ENCODE measurements at regions not wholly inside any gene's neighbourhood (a gene's known extent, or its start where the extent isn't known, plus 50 kb on each side); places are given as distances from the start of the nearest gene placed in this dataset.
"Not testable (repeated sequence)": the region's sequence is repeated elsewhere in the genome, so short reads cannot be mapped to it uniquely, and the experiment has no call there.

DNA sequence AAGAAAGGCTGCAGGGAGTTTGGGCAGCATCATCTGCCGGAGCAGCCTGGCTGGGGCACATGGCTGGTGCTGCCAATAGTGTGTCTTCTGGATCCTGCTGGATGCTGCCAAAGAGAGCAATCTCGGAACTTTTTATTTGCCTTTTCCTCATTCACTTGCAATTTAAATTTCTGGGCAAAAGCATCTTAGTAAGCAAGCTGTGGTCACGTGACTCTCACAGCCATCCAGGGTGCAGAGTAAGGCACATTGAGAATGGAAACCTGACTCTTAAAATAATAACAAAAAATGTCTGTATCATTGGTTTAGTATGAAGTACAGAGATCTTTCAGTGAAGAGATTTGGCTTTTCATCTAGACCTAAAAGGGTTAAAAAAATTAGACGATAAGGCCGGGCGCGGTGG, 910.3 kb downstream of the STIM2 start:
- no peak for DNase-seq

- DNase-seq, result no peak
These were observed 914.5 kb downstream of the STIM2 start for GRCh38 chr4:27775156-27775555.

DNA sequence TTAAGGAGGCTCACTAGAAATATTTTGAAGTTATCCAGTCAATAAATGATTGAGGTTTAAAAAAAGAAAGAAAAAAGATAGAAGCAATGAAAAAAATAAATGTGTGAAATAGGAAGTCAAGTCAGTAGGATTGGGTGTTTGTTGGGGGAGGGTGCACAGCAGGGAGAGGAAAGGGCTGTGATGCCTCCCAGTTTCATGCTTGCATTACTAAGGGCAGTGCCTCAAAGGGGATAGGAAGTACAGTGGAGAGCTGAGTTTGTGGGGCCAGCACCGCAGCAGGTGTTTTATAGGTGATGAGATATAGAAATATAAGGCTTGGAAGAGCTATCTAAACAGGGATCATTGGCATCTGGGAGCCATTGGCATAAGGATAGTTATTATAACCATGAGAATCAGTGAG, 919.2 kb downstream of the STIM2 start:
- no peak for DNase-seq

GRCh38 chr4:27787195-27787594, 926.6 kb downstream of the STIM2 start:
- no peak for DNase-seq

GRCh38 chr4:27789773-27790172, 929.1 kb downstream of the STIM2 start:
- no peak for DNase-seq

- no peak for DNase-seq
These were observed 930.3 kb downstream of the STIM2 start for GRCh38 chr4:27790911-27791310.

DNA sequence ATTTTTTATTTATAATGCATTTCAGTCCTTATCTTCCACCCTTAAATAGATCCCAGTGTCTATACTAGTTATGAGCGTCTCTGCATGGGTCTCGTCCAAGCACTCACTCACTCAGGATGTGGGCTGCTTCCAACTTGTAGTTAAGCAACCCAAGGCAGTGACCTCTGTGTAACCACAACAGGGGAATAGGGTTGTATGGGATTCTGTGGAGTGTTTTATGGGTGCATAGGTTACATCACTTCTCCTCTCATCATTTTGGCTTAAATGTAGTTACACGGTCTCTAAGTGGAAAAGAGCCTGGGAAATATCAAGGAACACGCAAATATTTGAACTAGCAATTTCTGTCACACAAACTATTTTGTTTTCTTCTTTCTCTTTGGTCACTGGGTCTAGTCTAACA, 931.0 kb downstream of the STIM2 start:
- peak; percentile 92 for DNase-seq

DNA sequence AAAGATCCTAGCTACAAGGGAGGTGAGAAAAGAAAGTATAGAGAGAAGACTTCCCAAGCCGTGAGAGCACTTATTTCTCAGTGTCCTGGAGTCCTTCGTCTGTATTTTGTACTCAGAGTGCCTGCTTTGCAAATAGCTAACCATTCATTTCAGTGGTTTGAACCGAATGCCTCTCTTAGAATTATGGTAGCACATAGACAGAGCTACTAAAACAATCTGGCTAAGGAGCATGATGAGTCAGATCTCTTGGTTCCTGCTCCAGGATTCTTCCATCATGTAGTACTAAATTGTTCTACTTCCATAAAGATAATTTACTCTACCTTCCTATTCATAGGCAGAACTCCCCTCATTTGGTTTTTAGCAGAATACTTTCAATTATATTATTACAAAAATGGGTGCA, 946.6 kb downstream of the STIM2 start:
- no peak for DNase-seq

GRCh38 chr4:27811948-27812347, 951.3 kb downstream of the STIM2 start:
- no peak for DNase-seq

DNA sequence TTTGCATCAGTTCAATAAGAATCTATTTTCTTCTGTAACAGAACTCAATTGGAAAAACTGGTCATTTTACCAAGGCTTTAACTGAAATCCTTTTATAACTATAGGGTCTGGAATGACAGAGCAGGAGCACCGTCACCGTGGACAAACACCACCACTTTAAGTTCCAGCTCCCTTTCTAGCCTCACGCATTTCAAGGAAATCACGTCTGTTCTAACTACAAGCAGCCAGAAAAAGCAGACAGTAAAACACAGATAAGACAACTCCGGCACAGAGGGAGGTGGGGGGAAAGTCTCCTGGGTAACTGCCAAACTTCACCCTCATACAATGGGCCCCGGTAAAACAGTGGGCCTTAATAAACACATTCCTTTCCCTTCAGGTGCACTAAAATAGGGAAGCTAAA, 952.6 kb downstream of the STIM2 start:
- not testable (repeated sequence) for DNase-seq

- DNase-seq, result peak; percentile 26
These were observed 953.2 kb downstream of the STIM2 start for GRCh38 chr4:27813699-27814425.

GRCh38 chr4:27819246-27819645, 958.6 kb downstream of the STIM2 start:
- DNase-seq, result no peak

DNA sequence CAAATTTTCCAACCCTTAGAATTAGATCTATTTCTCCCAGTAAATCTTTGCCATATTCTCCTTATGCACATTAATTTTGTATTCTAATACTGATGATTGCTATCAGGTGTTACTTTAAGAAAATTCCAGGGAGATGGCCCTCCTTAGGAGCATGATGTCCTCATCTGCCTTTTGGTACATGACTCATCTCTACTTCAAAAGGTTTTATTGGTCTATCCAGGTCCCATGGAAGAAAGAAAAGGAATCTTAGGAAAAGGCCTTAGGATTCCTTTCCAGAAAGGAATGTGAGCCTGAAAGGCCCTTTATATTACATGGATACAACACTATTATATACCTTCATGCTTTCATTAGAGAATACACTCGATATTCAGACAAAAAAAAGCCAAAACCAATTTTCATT, 968.2 kb downstream of the STIM2 start:
- DNase-seq, result no peak

DNA sequence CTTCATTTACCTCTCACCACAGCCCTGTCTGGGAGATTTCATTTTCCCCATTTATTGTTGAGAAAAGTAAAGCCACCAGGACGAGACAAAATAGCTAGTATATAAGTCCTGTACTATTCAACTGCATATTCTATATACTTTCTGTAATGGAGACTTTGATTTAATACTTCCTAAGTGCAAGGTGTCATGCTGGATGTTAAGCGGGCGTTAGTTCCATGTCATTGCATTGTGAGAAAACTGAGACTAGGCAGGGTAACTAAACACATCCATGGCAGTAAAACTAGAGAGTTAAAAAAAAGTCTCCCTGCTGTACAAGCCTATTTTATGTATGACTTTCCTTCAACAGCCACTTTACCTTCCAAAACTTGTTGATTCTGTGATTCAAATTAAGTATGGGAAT, 969.6 kb downstream of the STIM2 start:
- no peak for DNase-seq

DNA sequence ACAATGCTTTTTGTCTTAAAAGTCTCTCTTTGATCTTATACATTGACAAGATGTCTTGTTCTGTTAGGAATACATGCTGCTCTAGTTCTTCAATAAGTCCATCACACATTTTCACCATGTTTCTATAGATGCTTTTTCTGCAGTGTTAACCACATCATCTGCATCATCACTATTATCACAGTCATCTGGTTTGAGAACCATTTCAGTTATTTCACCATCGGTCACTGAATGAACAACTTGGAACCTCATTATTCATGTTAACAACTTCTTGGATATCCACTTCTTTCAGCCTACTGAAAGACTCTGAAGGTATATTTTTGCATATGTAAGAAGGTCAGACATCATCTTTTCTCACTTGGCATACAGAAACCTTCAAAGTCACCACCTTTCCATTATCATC, 975.2 kb downstream of the STIM2 start:
- no peak for DNase-seq

- no peak for DNase-seq
These were observed 975.9 kb downstream of the STIM2 start for GRCh38 chr4:27836523-27836922.

- DNase-seq, result no peak
These were observed 983.1 kb downstream of the STIM2 start for GRCh38 chr4:27843776-27844175.

DNA sequence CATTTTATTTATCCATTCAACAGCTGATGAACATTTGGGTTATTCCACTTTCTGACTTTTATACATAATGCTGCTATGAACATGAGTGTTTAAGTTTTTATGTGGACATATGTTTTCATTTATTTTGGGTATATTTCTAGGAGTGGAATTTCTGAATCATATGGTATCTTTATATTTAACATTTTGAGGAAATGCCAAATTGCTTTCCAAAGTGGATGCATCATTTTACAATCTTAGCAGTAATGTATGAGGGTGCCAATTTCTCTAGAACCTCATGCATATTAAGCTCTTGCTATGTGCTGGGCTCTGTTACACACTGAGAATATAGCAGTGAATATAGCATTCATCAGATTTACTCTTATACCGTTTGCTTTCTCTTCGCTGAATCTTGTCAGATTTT, 983.7 kb downstream of the STIM2 start:
- DNase-seq, result no peak

DNA sequence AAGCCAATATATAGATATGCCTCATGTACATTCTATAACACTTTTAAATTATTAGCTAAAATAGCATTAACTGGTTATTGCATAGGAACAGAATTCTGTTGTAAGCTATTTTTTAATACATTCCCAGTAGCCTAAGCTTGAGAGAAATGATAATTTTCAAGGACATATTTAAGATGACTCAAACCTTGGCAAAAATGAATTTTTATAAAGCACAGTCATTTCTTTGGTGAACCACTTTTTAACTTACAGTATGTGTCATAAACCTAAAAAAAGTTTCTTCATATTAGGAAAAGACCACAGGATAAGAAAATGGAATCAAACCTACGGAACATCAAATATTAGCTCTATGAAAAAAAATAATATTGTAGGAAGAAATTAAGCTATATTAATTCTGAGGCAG, 986.3 kb downstream of the STIM2 start:
- no peak for DNase-seq

DNA sequence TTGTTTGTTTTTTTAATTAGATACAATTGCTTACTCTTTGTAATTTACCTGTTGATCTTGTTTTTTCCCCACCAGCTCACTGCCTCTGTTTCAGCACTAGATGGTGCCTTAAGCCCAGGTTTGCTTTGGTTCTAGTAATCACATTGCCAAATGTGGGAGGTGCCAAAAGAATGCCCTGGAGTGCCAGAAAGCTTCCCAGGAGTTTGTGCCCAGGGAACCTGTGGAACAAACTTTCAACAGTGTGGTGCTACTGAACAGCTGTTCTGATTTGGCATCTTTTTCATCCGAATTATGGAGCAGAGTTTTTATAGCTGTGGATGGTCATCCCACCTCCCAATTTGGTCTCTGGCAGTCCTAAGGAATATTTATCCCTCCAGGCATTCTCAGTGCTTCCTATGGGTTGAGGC, 1000.7 kb downstream of the STIM2 start:
- peak; percentile 13 for DNase-seq

DNA sequence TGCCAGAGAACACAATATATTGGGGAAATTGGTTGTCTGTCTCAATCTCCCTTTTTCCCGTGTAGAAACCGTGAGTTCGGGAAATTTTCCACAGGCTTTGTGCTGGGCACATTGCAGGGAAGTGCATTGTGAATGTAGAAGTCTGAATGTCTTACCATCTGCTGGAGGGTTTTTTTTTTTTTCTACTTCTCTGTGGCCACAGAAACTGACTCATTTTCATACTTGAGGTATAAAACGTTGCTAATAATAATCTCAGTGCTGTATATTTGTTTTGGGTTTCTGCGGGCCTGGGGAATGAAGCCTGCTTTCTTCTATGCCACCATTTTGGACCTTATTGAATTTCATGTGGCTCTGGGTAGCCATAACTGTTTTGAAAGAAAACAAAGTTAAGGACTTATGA, 1001.2 kb downstream of the STIM2 start:
- peak; percentile 16 for DNase-seq

DNA sequence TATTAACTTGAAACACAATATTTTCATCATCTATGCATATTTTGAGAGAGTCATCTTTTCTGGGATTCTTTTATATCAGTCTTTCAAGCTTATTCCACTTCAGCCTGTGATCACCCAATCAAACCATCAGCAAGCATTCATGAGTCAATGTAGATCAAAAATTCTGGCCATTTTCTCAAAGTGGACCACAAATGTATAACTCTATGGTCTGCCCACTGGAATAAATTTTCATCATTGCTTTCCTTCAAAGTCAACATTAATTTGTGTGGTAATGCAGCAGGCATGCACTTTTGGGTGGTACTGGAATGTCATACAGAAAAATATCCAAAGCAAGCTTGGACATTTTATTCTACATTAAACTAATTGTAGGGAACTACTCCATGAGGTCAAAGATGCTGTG, 1013.0 kb downstream of the STIM2 start:
- DNase-seq, result no peak

GRCh38 chr4:27881705-27882104, 1021.1 kb downstream of the STIM2 start:
- no peak for DNase-seq

- peak; percentile 5 for DNase-seq
These were observed 1025.5 kb downstream of the STIM2 start for GRCh38 chr4:27886120-27886519.

- DNase-seq, result no peak
These were observed 1027.0 kb downstream of the STIM2 start for GRCh38 chr4:27887646-27888045.

GRCh38 chr4:27888505-27888904, 1027.9 kb downstream of the STIM2 start:
- no peak for DNase-seq
